ENCODE measurements at regions not wholly inside any gene's neighbourhood (a gene's known extent, or its start where the extent isn't known, plus 50 kb on each side); places are given as distances from the start of the nearest gene placed in this dataset.

DNA sequence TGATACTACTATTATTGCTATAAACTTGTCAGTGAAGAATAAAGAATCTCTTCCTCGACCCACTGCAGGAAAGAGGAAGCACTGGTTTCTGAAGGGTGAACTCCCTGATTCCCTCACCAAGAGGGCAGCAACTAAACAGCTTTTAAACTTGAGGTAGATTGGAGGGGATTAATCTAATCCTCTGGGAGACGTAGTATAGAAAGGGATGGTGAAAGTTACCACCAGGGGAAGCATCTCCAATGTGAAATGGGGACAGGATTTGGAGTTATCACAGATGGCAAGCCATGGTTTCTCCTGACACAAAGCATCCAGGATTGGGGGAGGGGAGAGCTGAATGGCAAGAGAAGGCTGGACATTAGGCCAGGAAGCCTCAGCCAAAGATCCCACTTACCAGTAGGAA is 62.7 kb upstream of the PTPN13 start:
- no peak overlapping the region for H2AFZ ChIP-seq (ENCODE audit: insufficient read depth, low read depth, low read length, poor library complexity, severe bottlenecking)
- H3K4me2 ChIP-seq (replicated peaks; ENCODE audit: low read depth, low read length, poor library complexity, severe bottlenecking), result no peak overlapping the region
- no peaks in the 10 kb centered on the region for H3K36me3 ChIP-seq (replicated peaks in 1 of 2; ENCODE audit: control extremely low read depth in 1 of 2, control insufficient read depth in 1 of 2, extremely low read depth in 1 of 2, insufficient read depth in 2 of 2, low read length in 1 of 2)
- H3K27ac Mint-ChIP-seq, result no peak overlapping the region
- H3K27me3 Mint-ChIP-seq, result peaks cover 6% of the 10 kb centered on the region
- no peak overlapping the region for H3K27ac ChIP-seq (ENCODE audit: low read length in 2 of 2)
- H3K4me3 Mint-ChIP-seq, result no peak overlapping the region
- POLR2A ChIA-PET, result no interaction called here
- WGBS (ENCODE audit: insufficient coverage), result 78% methylated on average over 1 of the region's 2 CpGs
- H3K79me2 ChIP-seq (ENCODE audit: control insufficient read depth, insufficient read depth, low read length), result no peaks in the 10 kb centered on the region
- DNase-seq, result no peak
- no peaks in the 10 kb centered on the region for H3K9me3 ChIP-seq (ENCODE audit: control extremely low read depth in 1 of 3, control insufficient read depth in 2 of 3, insufficient read depth in 1 of 3, low read length in 2 of 3)
- no peak overlapping the region for H3K4me3 ChIP-seq (ENCODE audit: control extremely low read depth in 1 of 5, extremely low read depth in 1 of 5, insufficient read depth in 1 of 5, low read depth in 2 of 5, low read length in 4 of 5)
- no peaks in the 10 kb centered on the region for H3K4me1 ChIP-seq (ENCODE audit: control insufficient read depth in 2 of 2, insufficient read depth in 2 of 2, low read length in 2 of 2)
- no peaks in the 10 kb centered on the region for H4K20me1 ChIP-seq (ENCODE audit: control insufficient read depth, insufficient read depth, low read length, poor library complexity, severe bottlenecking)
- H3K9me3 Mint-ChIP-seq (ENCODE audit: insufficient read depth), result no peaks in the 10 kb centered on the region
- H3K27me3 ChIP-seq (replicated peaks in 1 of 4; ENCODE audit: control extremely low read depth in 1 of 4, control insufficient read depth in 3 of 4, insufficient read depth in 4 of 4, low read length in 3 of 4), result no peaks in the 10 kb centered on the region
- H3K9ac ChIP-seq (ENCODE audit: low read length), result no peak overlapping the region
- H3K4me1 Mint-ChIP-seq, result no peaks in the 10 kb centered on the region
- TF ChIP-seq, protein P1, sequence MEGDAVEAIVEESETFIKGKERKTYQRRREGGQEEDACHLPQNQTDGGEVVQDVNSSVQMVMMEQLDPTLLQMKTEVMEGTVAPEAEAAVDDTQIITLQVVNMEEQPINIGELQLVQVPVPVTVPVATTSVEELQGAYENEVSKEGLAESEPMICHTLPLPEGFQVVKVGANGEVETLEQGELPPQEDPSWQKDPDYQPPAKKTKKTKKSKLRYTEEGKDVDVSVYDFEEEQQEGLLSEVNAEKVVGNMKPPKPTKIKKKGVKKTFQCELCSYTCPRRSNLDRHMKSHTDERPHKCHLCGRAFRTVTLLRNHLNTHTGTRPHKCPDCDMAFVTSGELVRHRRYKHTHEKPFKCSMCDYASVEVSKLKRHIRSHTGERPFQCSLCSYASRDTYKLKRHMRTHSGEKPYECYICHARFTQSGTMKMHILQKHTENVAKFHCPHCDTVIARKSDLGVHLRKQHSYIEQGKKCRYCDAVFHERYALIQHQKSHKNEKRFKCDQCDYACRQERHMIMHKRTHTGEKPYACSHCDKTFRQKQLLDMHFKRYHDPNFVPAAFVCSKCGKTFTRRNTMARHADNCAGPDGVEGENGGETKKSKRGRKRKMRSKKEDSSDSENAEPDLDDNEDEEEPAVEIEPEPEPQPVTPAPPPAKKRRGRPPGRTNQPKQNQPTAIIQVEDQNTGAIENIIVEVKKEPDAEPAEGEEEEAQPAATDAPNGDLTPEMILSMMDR (IDR thresholded peaks at IDR 0.05), result no peak
- no peak for TF ChIP-seq EZH2 (IDR thresholded peaks at IDR 0.05; ENCODE audit: borderline replicate concordance, insufficient read depth, low read depth, low read length, poor library complexity, severe bottlenecking)
- intact Hi-C loops (cut with micrococcal nuclease), result no loop called here
- no peak for ATAC-seq (ENCODE audit: low read depth)
- CTCF ChIA-PET, result no interaction called here

DNA sequence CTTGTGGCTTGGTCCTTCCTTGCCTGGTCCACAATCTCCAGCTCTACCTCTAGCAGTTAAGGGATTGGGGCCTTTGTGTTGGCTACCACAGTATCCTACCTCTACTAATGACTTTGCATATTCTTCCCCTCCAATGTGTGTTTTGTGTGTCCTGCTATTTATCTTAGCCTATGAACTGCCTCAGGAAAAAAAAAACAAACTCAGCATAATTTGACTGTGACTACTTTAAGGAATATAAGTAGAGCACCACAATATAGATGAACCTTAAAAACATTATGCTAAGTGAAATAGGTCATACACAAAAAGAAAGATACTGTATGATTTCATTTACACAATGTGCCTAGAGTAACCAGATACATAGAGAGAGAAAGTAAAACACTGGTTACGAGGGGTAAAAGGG is 61.3 kb upstream of the PTPN13 start:
- no peaks in the 10 kb centered on the region for H3K9me3 Mint-ChIP-seq (ENCODE audit: insufficient read depth)
- ChIA-PET POLR2A (no interaction called here), CTCF (no interaction called here)
- H2AFZ ChIP-seq (ENCODE audit: insufficient read depth, low read depth, low read length, poor library complexity, severe bottlenecking), result no peak overlapping the region
- H3K4me2 ChIP-seq (replicated peaks; ENCODE audit: low read depth, low read length, poor library complexity, severe bottlenecking), result no peak overlapping the region
- H4K20me1 ChIP-seq (ENCODE audit: control insufficient read depth, insufficient read depth, low read length, poor library complexity, severe bottlenecking), result no peaks in the 10 kb centered on the region
- no peaks in the 10 kb centered on the region for H3K4me1 ChIP-seq (ENCODE audit: control insufficient read depth in 2 of 2, insufficient read depth in 2 of 2, low read length in 2 of 2)
- H3K27ac ChIP-seq (ENCODE audit: low read length in 2 of 2), result no peak overlapping the region
- H3K4me1 Mint-ChIP-seq, result no peaks in the 10 kb centered on the region
- no peaks in the 10 kb centered on the region for H3K79me2 ChIP-seq (ENCODE audit: control insufficient read depth, insufficient read depth, low read length)
- peaks cover 4% of the 10 kb centered on the region for H3K27me3 Mint-ChIP-seq
- H3K27ac Mint-ChIP-seq, result no peak overlapping the region
- DNase-seq, result no peak
- H3K4me3 ChIP-seq (ENCODE audit: control extremely low read depth in 1 of 5, extremely low read depth in 1 of 5, insufficient read depth in 1 of 5, low read depth in 2 of 5, low read length in 4 of 5), result no peak overlapping the region
- no peaks in the 10 kb centered on the region for H3K36me3 ChIP-seq (replicated peaks in 1 of 2; ENCODE audit: control extremely low read depth in 1 of 2, control insufficient read depth in 1 of 2, extremely low read depth in 1 of 2, insufficient read depth in 2 of 2, low read length in 1 of 2)
- H3K27me3 ChIP-seq (replicated peaks in 1 of 4; ENCODE audit: control extremely low read depth in 1 of 4, control insufficient read depth in 3 of 4, insufficient read depth in 4 of 4, low read length in 3 of 4), result no peaks in the 10 kb centered on the region
- H3K9me3 ChIP-seq (ENCODE audit: control extremely low read depth in 1 of 3, control insufficient read depth in 2 of 3, insufficient read depth in 1 of 3, low read length in 2 of 3), result no peaks in the 10 kb centered on the region
- 89% methylated on average over 1 of the region's 1 CpG for WGBS (ENCODE audit: insufficient coverage)
- no peak overlapping the region for H3K4me3 Mint-ChIP-seq
- intact Hi-C loops (cut with micrococcal nuclease), result no loop called here
- no peak overlapping the region for H3K9ac ChIP-seq (ENCODE audit: low read length)
- TF ChIP-seq, protein P1 (IDR thresholded peaks at IDR 0.05), result no peak
- TF ChIP-seq EZH2 (IDR thresholded peaks at IDR 0.05; ENCODE audit: borderline replicate concordance, insufficient read depth, low read depth, low read length, poor library complexity, severe bottlenecking), result no peak
- ATAC-seq (ENCODE audit: low read depth), result no peak
